ENCODE measurements at regions not wholly inside any gene's neighbourhood (a gene's known extent, or its start where the extent isn't known, plus 50 kb on each side); places are given as distances from the start of the nearest gene placed in this dataset.

DNA sequence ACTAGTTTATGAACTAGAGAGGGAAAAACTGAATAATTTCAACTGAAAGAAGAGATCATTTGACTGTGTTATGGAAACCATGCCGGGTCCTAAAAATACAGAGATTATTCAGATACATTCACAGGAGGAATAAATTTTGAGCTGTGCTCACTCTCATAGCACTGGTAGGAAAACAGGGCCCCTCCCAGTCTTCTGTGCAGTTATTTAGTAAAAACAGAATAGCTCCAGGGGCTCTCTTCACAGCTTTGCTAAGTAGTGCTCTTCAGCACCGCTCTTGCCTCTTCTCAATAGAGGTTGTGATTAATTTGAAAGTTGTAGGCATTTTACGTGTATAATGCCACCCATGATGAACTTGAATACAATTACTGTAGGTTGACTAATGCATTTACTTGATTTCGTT is 435.9 kb upstream of the PDE3A start:
- TF ChIP-seq, protein P1, sequence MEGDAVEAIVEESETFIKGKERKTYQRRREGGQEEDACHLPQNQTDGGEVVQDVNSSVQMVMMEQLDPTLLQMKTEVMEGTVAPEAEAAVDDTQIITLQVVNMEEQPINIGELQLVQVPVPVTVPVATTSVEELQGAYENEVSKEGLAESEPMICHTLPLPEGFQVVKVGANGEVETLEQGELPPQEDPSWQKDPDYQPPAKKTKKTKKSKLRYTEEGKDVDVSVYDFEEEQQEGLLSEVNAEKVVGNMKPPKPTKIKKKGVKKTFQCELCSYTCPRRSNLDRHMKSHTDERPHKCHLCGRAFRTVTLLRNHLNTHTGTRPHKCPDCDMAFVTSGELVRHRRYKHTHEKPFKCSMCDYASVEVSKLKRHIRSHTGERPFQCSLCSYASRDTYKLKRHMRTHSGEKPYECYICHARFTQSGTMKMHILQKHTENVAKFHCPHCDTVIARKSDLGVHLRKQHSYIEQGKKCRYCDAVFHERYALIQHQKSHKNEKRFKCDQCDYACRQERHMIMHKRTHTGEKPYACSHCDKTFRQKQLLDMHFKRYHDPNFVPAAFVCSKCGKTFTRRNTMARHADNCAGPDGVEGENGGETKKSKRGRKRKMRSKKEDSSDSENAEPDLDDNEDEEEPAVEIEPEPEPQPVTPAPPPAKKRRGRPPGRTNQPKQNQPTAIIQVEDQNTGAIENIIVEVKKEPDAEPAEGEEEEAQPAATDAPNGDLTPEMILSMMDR (IDR thresholded peaks at IDR 0.05; ENCODE audit: low read depth, low read length, missing input control): no peak
- TF ChIP-seq GABPA (IDR thresholded peaks at IDR 0.05 in 1 of 2, conservative IDR thresholded peaks at IDR 0.05 in 1 of 2) (no peak), TAF1 (conservative IDR thresholded peaks at IDR 0.05) (no peak), RAD21 (IDR thresholded peaks at IDR 0.05) (no peak), YY1 (IDR thresholded peaks at IDR 0.05) (no peak), SP1 (IDR thresholded peaks at IDR 0.05) (no peak), JUND (IDR thresholded peaks at IDR 0.05) (no peak), FOXA2 (IDR thresholded peaks at IDR 0.05) (no peak), EGR1 (IDR thresholded peaks at IDR 0.05; ENCODE audit: low read depth in 2 of 2) (no peak)
- TF ChIP-seq, protein P2, sequence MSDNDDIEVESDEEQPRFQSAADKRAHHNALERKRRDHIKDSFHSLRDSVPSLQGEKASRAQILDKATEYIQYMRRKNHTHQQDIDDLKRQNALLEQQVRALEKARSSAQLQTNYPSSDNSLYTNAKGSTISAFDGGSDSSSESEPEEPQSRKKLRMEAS (IDR thresholded peaks at IDR 0.05): no peak
- TF ChIP-seq, protein P3, sequence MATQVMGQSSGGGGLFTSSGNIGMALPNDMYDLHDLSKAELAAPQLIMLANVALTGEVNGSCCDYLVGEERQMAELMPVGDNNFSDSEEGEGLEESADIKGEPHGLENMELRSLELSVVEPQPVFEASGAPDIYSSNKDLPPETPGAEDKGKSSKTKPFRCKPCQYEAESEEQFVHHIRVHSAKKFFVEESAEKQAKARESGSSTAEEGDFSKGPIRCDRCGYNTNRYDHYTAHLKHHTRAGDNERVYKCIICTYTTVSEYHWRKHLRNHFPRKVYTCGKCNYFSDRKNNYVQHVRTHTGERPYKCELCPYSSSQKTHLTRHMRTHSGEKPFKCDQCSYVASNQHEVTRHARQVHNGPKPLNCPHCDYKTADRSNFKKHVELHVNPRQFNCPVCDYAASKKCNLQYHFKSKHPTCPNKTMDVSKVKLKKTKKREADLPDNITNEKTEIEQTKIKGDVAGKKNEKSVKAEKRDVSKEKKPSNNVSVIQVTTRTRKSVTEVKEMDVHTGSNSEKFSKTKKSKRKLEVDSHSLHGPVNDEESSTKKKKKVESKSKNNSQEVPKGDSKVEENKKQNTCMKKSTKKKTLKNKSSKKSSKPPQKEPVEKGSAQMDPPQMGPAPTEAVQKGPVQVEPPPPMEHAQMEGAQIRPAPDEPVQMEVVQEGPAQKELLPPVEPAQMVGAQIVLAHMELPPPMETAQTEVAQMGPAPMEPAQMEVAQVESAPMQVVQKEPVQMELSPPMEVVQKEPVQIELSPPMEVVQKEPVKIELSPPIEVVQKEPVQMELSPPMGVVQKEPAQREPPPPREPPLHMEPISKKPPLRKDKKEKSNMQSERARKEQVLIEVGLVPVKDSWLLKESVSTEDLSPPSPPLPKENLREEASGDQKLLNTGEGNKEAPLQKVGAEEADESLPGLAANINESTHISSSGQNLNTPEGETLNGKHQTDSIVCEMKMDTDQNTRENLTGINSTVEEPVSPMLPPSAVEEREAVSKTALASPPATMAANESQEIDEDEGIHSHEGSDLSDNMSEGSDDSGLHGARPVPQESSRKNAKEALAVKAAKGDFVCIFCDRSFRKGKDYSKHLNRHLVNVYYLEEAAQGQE (IDR thresholded peaks at IDR 0.05): no peak
- TF ChIP-seq, protein P4, sequence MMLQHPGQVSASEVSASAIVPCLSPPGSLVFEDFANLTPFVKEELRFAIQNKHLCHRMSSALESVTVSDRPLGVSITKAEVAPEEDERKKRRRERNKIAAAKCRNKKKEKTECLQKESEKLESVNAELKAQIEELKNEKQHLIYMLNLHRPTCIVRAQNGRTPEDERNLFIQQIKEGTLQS (IDR thresholded peaks at IDR 0.05): no peak
- TF ChIP-seq, protein P5, sequence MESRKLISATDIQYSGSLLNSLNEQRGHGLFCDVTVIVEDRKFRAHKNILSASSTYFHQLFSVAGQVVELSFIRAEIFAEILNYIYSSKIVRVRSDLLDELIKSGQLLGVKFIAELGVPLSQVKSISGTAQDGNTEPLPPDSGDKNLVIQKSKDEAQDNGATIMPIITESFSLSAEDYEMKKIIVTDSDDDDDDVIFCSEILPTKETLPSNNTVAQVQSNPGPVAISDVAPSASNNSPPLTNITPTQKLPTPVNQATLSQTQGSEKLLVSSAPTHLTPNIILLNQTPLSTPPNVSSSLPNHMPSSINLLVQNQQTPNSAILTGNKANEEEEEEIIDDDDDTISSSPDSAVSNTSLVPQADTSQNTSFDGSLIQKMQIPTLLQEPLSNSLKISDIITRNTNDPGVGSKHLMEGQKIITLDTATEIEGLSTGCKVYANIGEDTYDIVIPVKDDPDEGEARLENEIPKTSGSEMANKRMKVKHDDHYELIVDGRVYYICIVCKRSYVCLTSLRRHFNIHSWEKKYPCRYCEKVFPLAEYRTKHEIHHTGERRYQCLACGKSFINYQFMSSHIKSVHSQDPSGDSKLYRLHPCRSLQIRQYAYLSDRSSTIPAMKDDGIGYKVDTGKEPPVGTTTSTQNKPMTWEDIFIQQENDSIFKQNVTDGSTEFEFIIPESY (IDR thresholded peaks at IDR 0.05): no peak
